Mesenchymal stem cell (in vitro differentiated cells and primary cell): ENCODE measurements at regions not wholly inside any gene's neighbourhood (a gene's known extent, or its start where the extent isn't known, plus 50 kb on each side); places are given as distances from the start of the nearest gene placed in this dataset.

Experiments
- DNase-seq: peaks from one replicate; pipeline ENCODE4 v3.0.0-alpha.2; 2013
- H2AFZ ChIP-seq: one replicate; pipeline ENCODE4 v1.6.1; 2013; ENCODE audit warnings: low read depth, mild to moderate bottlenecking, control low read depth, inconsistent platforms, low read length, moderate library complexity
- H2AK5ac ChIP-seq: 2 replicates; pipeline ENCODE4 v1.6.1; 2013; ENCODE audit warnings: low read length, moderate library complexity, mild to moderate bottlenecking, inconsistent platforms; ENCODE audit not compliant: severe bottlenecking
- H2BK120ac ChIP-seq: one replicate; pipeline ENCODE4 v1.6.1; 2013; ENCODE audit warnings: low read depth, mild to moderate bottlenecking, inconsistent platforms, low read length, moderate library complexity
- H2BK12ac ChIP-seq, 2 experiments: one replicate each; pipeline ENCODE4 v1.6.1; 2013; ENCODE audit warnings: inconsistent platforms in 2 of 2, low read length in 2 of 2, mild to moderate bottlenecking in 2 of 2, moderate library complexity in 2 of 2, control low read depth in 1 of 2
- H2BK15ac ChIP-seq: one replicate; pipeline ENCODE4 v1.6.1; 2013; ENCODE audit warnings: mild to moderate bottlenecking, low read depth, inconsistent platforms; ENCODE audit not compliant: poor library complexity, severe bottlenecking
- H2BK5ac ChIP-seq: 2 replicates; pipeline ENCODE4 v1.6.1; 2013; ENCODE audit warnings: low read depth, mild to moderate bottlenecking, low read length, control low read depth, inconsistent platforms; ENCODE audit not compliant: poor library complexity, severe bottlenecking
- H3K14ac ChIP-seq, 2 experiments: one replicate each; pipeline ENCODE4 v1.6.1; 2013; ENCODE audit warnings: inconsistent platforms in 2 of 2, low read length in 2 of 2, control low read depth in 1 of 2, mild to moderate bottlenecking in 1 of 2, moderate library complexity in 1 of 2
- H3K18ac ChIP-seq, 2 experiments: one replicate each; pipeline ENCODE4 v1.6.1; 2013; ENCODE audit warnings: inconsistent platforms in 2 of 2, low read length in 2 of 2, control low read depth in 1 of 2, low read depth in 1 of 2, mild to moderate bottlenecking in 1 of 2
- H3K23ac ChIP-seq, 2 experiments: one replicate each; pipeline ENCODE4 v1.6.1; 2013; ENCODE audit warnings: inconsistent platforms in 2 of 2, low read length in 2 of 2, mild to moderate bottlenecking in 2 of 2, moderate library complexity in 2 of 2, control low read depth in 1 of 2
- H3K27ac ChIP-seq: 2 replicates; pipeline ENCODE4 v1.5.1; 2013; ENCODE audit warnings: mild to moderate bottlenecking, moderate library complexity, low read length, control low read depth, inconsistent platforms; ENCODE audit not compliant: poor library complexity, severe bottlenecking
- H3K27me3 ChIP-seq, 2 experiments: 2 replicates each; pipeline versions ENCODE4 v1.6.1 to v1.7.0; 2013; ENCODE audit warnings: low read length in 2 of 2, mild to moderate bottlenecking in 2 of 2, moderate library complexity in 2 of 2, control low read depth in 1 of 2, inconsistent platforms in 1 of 2; ENCODE audit not compliant: control insufficient read depth in 1 of 2, insufficient read depth in 1 of 2
- H3K36me3 ChIP-seq, 2 experiments: 2 replicates each; pipeline versions ENCODE4 v1.6.1 to v1.7.0; 2013; ENCODE audit warnings: low read length in 2 of 2, control low read depth in 1 of 2, inconsistent platforms in 1 of 2, low read depth in 1 of 2, mild to moderate bottlenecking in 1 of 2; ENCODE audit not compliant: insufficient read depth in 2 of 2, control insufficient read depth in 1 of 2
- H3K4ac ChIP-seq, 2 experiments: one replicate each; pipeline ENCODE4 v1.6.1; 2013; ENCODE audit warnings: inconsistent platforms in 2 of 2, low read length in 2 of 2, mild to moderate bottlenecking in 2 of 2, moderate library complexity in 2 of 2, control low read depth in 1 of 2, low read depth in 1 of 2
- H3K4me1 ChIP-seq: 2 replicates; pipeline ENCODE4 v1.6.1; 2013; ENCODE audit warnings: low read depth, low read length, control low read depth; ENCODE audit not compliant: control insufficient read depth, insufficient read depth
- H3K4me2 ChIP-seq: 2 replicates; pipeline ENCODE4 v1.6.1; 2013; ENCODE audit warnings: low read length, mild to moderate bottlenecking, inconsistent platforms; ENCODE audit not compliant: poor library complexity, severe bottlenecking
- H3K4me3 ChIP-seq, 2 experiments: 2 replicates each; pipeline versions ENCODE4 v1.5.1 to v1.7.0; 2013; ENCODE audit warnings: low read length in 2 of 2, mild to moderate bottlenecking in 2 of 2, control low read depth in 1 of 2, low read depth in 1 of 2; ENCODE audit not compliant: insufficient read depth in 1 of 2
- H3K79me1 ChIP-seq: replicated peaks from 2 replicates; pipeline ENCODE4 v1.6.1; 2013; ENCODE audit warnings: mild to moderate bottlenecking, control low read depth, low read length, inconsistent platforms; ENCODE audit not compliant: poor library complexity, severe bottlenecking
- H3K9ac ChIP-seq: 2 replicates; pipeline ENCODE4 v1.7.0; 2013; ENCODE audit warnings: mild to moderate bottlenecking, low read length, moderate library complexity
- H3K9me3 ChIP-seq: 2 replicates; pipeline ENCODE4 v1.7.0; 2013; ENCODE audit warnings: mild to moderate bottlenecking, low read length; ENCODE audit not compliant: control insufficient read depth
- H4K8ac ChIP-seq: one replicate; pipeline ENCODE4 v1.6.1; 2013; ENCODE audit warnings: inconsistent platforms, mild to moderate bottlenecking, low read length, moderate library complexity
- H4K91ac ChIP-seq: one replicate; pipeline ENCODE4 v1.6.1; 2013; ENCODE audit warnings: mild to moderate bottlenecking, low read length, inconsistent platforms
- WGBS: methylation state at CpG from one replicate; pipeline ENCODE4 v1.1.7; 2013; ENCODE audit warnings: mixed read lengths; 5-methylcytosine and 5-hydroxymethylcytosine counted together

GRCh38 chr6:12530345-12530744 is 186.2 kb upstream of the PHACTR1 start:
- no peaks in the 10 kb centered on the region for H3K27me3 ChIP-seq
- H3K9ac ChIP-seq, result no peak overlapping the region
- no peak overlapping the region for H3K18ac ChIP-seq
- H3K4me3 ChIP-seq, result no peak overlapping the region
- no peak overlapping the region for H4K8ac ChIP-seq
- H2BK120ac ChIP-seq, result no peak overlapping the region
- peak overlapping the region; percentile 63 for H2BK15ac ChIP-seq
- H3K23ac ChIP-seq, result no peak overlapping the region
- H3K4ac ChIP-seq, result no peak overlapping the region
- no peaks in the 10 kb centered on the region for H3K79me1 ChIP-seq
- no peak overlapping the region for H2BK5ac ChIP-seq
- no peak overlapping the region for H4K91ac ChIP-seq
- H2BK12ac ChIP-seq, result no peak overlapping the region
- no peaks in the 10 kb centered on the region for H3K36me3 ChIP-seq
- no peak overlapping the region for H2AK5ac ChIP-seq
- WGBS, result 83% methylated on average over 2 of the region's 2 CpGs
- no peaks in the 10 kb centered on the region for H3K4me1 ChIP-seq
- no peak overlapping the region for H3K14ac ChIP-seq
- no peak overlapping the region for H3K27ac ChIP-seq
- no peak overlapping the region for H3K4me2 ChIP-seq
- no peak overlapping the region for H2AFZ ChIP-seq
- H3K9me3 ChIP-seq, result no peaks in the 10 kb centered on the region
- DNase-seq, result no peak

GRCh38 chr6:12533586-12533985 is 183.0 kb upstream of the PHACTR1 start:
- no peak overlapping the region for H3K23ac ChIP-seq
- no peak overlapping the region for H3K4ac ChIP-seq
- H3K27me3 ChIP-seq, result no peaks in the 10 kb centered on the region
- H3K36me3 ChIP-seq, result no peaks in the 10 kb centered on the region
- no peak overlapping the region for H3K14ac ChIP-seq
- H3K4me2 ChIP-seq, result no peak overlapping the region
- H3K4me1 ChIP-seq, result no peaks in the 10 kb centered on the region
- no peaks in the 10 kb centered on the region for H3K79me1 ChIP-seq
- H3K27ac ChIP-seq, result no peak overlapping the region
- no peak overlapping the region for H4K91ac ChIP-seq
- H3K9me3 ChIP-seq, result no peaks in the 10 kb centered on the region
- H4K8ac ChIP-seq, result no peak overlapping the region
- H2BK120ac ChIP-seq, result no peak overlapping the region
- H2BK12ac ChIP-seq, result no peak overlapping the region
- H3K9ac ChIP-seq, result no peak overlapping the region
- H2AFZ ChIP-seq, result no peak overlapping the region
- DNase-seq, result no peak
- H2BK5ac ChIP-seq, result no peak overlapping the region
- no peak overlapping the region for H3K4me3 ChIP-seq
- H2BK15ac ChIP-seq, result no peak overlapping the region
- 97% methylated on average over 4 of the region's 4 CpGs for WGBS
- no peak overlapping the region for H2AK5ac ChIP-seq
- H3K18ac ChIP-seq, result no peak overlapping the region

- H3K27ac ChIP-seq, result no peak overlapping the region
- H2BK5ac ChIP-seq, result no peak overlapping the region
- H4K91ac ChIP-seq, result no peak overlapping the region
- peaks cover 2% of the 10 kb centered on the region for H3K4me1 ChIP-seq
- no peaks in the 10 kb centered on the region for H3K36me3 ChIP-seq
- no peak overlapping the region for H3K4me2 ChIP-seq
- no peak overlapping the region for H4K8ac ChIP-seq
- H3K23ac ChIP-seq, result no peak overlapping the region
- H3K79me1 ChIP-seq, result no peaks in the 10 kb centered on the region
- H2BK15ac ChIP-seq, result no peak overlapping the region
- H3K27me3 ChIP-seq, result no peaks in the 10 kb centered on the region
- no peak overlapping the region for H3K4ac ChIP-seq
- no peak for DNase-seq
- no peak overlapping the region for H3K18ac ChIP-seq
- 33% methylated on average over 1 of the region's 4 CpGs for WGBS
- H2BK120ac ChIP-seq, result no peak overlapping the region
- H3K9me3 ChIP-seq, result no peaks in the 10 kb centered on the region
- H3K4me3 ChIP-seq, result no peak overlapping the region
- no peak overlapping the region for H3K9ac ChIP-seq
- no peak overlapping the region for H2AFZ ChIP-seq
- no peak overlapping the region for H2AK5ac ChIP-seq
- H3K14ac ChIP-seq, result no peak overlapping the region
- no peak overlapping the region for H2BK12ac ChIP-seq
Observed at GRCh38 chr6:12534069-12534853, 182.3 kb upstream of the PHACTR1 start.

- no peak overlapping the region for H4K8ac ChIP-seq
- H4K91ac ChIP-seq, result no peak overlapping the region
- no peaks in the 10 kb centered on the region for H3K9me3 ChIP-seq
- H3K4me1 ChIP-seq, result peaks cover 2% of the 10 kb centered on the region
- H2BK15ac ChIP-seq, result no peak overlapping the region
- no peak overlapping the region for H3K9ac ChIP-seq
- no peak for DNase-seq
- H3K4me3 ChIP-seq, result no peak overlapping the region
- no peaks in the 10 kb centered on the region for H3K36me3 ChIP-seq
- no peak overlapping the region for H3K14ac ChIP-seq
- no peak overlapping the region for H2BK120ac ChIP-seq
- no peak overlapping the region for H3K4me2 ChIP-seq
- H2BK5ac ChIP-seq, result no peak overlapping the region
- H2AK5ac ChIP-seq, result no peak overlapping the region
- H3K79me1 ChIP-seq, result no peaks in the 10 kb centered on the region
- WGBS, result no CpG with 5 or more reads among the region's 3 CpGs
- H3K27ac ChIP-seq, result no peak overlapping the region
- no peak overlapping the region for H3K18ac ChIP-seq
- no peak overlapping the region for H3K4ac ChIP-seq
- H3K23ac ChIP-seq, result no peak overlapping the region
- H3K27me3 ChIP-seq, result no peaks in the 10 kb centered on the region
- no peak overlapping the region for H2AFZ ChIP-seq
- H2BK12ac ChIP-seq, result no peak overlapping the region
Observed at GRCh38 chr6:12535586-12536314, 180.8 kb upstream of the PHACTR1 start.
